ENCODE measurements at regions not wholly inside any gene's neighbourhood (a gene's known extent, or its start where the extent isn't known, plus 50 kb on each side); places are given as distances from the start of the nearest gene placed in this dataset.

DNA sequence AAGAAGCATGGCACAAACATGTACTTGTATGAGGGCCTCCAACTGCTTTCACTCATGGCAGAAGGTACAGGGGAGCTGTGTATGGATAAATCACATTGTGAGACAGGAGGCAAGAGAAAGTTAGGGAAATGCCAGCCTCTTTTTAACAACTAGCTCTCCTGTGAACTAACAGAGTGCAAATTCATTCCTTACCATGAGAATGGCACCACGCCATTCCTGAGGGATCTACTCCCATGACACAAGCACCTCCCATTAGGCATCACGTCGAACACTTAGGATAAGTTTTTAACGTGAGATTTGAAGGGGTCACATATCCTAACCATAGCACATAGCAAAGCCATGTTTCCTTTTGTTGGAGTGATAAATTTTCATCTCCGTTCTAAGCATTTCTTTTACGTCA lies 747.2 kb upstream of the CHD1 start:
- Histone ChIP-seq H3K27me3 (no peaks in the 10 kb centered on the region), H3K9me3 (no peaks in the 10 kb centered on the region), H3K4me1 (no peaks in the 10 kb centered on the region), H3K4me3 (no peak overlapping the region), H3K27ac (no peak overlapping the region), H3K36me3 (no peaks in the 10 kb centered on the region)
- no peak for ATAC-seq
- WGBS, 2 donors (ENCODE audit: low coverage in 1 of 2): 69 to 79% methylated on average over 6 of the region's 6 CpGs
- TF ChIP-seq, protein P1, sequence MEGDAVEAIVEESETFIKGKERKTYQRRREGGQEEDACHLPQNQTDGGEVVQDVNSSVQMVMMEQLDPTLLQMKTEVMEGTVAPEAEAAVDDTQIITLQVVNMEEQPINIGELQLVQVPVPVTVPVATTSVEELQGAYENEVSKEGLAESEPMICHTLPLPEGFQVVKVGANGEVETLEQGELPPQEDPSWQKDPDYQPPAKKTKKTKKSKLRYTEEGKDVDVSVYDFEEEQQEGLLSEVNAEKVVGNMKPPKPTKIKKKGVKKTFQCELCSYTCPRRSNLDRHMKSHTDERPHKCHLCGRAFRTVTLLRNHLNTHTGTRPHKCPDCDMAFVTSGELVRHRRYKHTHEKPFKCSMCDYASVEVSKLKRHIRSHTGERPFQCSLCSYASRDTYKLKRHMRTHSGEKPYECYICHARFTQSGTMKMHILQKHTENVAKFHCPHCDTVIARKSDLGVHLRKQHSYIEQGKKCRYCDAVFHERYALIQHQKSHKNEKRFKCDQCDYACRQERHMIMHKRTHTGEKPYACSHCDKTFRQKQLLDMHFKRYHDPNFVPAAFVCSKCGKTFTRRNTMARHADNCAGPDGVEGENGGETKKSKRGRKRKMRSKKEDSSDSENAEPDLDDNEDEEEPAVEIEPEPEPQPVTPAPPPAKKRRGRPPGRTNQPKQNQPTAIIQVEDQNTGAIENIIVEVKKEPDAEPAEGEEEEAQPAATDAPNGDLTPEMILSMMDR (IDR thresholded peaks at IDR 0.05): no peak
- TF ChIP-seq EP300 (IDR thresholded peaks at IDR 0.05): no peak
- no peak for TF ChIP-seq POLR2AphosphoS5 (IDR thresholded peaks at IDR 0.05)
- TF ChIP-seq POLR2A (IDR thresholded peaks at IDR 0.05): no peak

DNA sequence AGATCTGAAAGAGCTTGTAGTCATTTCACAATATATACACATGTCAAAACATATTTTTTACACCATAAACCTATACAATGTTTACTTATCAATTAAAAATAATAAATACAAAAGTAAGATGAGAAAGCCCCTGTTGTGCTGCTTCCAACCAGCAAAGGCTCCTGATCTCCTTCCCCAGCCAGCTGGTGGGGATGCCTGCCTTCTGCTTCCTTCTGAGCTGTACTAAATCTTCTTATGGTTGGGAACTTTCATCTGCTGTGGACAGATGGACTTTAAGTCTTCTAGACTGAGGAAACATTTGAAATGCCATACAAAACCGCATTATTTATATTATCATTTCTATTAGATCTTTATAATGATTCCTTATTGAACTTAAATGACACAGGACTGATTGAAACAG lies 745.3 kb upstream of the CHD1 start:
- Histone ChIP-seq H3K9me3 (no peaks in the 10 kb centered on the region), H3K36me3 (no peaks in the 10 kb centered on the region), H3K27me3 (no peaks in the 10 kb centered on the region), H3K4me3 (no peak overlapping the region), H3K27ac (no peak overlapping the region), H3K4me1 (no peaks in the 10 kb centered on the region)
- TF ChIP-seq POLR2AphosphoS5 (IDR thresholded peaks at IDR 0.05) (no peak), EP300 (IDR thresholded peaks at IDR 0.05) (no peak), POLR2A (IDR thresholded peaks at IDR 0.05) (no peak)
- TF ChIP-seq, protein P1 (IDR thresholded peaks at IDR 0.05): no peak
- WGBS, 2 donors (ENCODE audit: low coverage in 1 of 2): 73 to 94% methylated on average over 1 of the region's 1 CpG
- no peak for ATAC-seq

DNA sequence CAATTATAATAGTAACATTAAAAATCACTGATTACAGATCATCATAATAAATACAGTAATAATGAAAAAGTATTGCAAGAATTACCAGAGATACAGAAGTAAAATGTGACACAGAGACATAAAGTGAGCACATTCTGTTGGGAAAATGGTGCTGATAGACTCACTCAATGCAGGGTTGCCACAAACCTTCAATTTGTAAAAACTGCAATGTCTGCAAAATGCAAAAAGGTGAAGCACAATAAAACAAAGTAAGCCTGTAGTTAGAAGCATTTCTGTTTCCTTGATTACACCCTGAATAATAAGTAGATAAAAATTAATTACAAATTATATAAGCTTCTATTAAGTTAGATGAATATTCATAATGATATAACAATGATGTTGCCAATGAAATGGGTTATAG lies 736.2 kb upstream of the CHD1 start:
- no peaks in the 10 kb centered on the region for H3K9me3 ChIP-seq
- no peak for TF ChIP-seq EP300 (IDR thresholded peaks at IDR 0.05)
- no peak for TF ChIP-seq POLR2A (IDR thresholded peaks at IDR 0.05)
- TF ChIP-seq, protein P1 (IDR thresholded peaks at IDR 0.05): no peak
- no peak for TF ChIP-seq POLR2AphosphoS5 (IDR thresholded peaks at IDR 0.05)
- no peaks in the 10 kb centered on the region for H3K27me3 ChIP-seq
- H3K27ac ChIP-seq: no peak overlapping the region
- ATAC-seq: no peak
- H3K4me1 ChIP-seq: no peaks in the 10 kb centered on the region
- no peaks in the 10 kb centered on the region for H3K36me3 ChIP-seq
- H3K4me3 ChIP-seq: no peak overlapping the region

DNA sequence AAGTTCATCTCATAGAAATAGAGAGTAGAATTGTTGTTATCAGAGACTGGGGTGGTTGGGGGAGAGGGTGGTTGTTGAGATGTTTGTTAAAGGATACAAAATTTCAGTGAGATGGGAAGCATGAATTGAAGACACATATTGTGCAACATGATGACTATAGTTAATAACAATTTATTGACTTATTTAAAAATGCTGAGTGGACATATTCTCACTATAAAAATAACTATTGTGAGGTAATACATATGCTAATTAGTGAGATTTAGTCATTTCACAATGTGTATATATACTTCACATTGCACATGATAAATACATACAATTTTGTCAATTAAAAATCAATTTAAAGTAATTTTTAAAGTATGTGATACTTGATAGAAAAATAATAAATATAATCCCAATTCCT lies 722.5 kb upstream of the CHD1 start:
- no peak for ATAC-seq
- Histone ChIP-seq H3K27me3 (no peaks in the 10 kb centered on the region), H3K27ac (no peak overlapping the region), H3K4me3 (no peak overlapping the region), H3K9me3 (no peaks in the 10 kb centered on the region), H3K36me3 (no peaks in the 10 kb centered on the region), H3K4me1 (no peaks in the 10 kb centered on the region)
- TF ChIP-seq POLR2AphosphoS5 (IDR thresholded peaks at IDR 0.05) (no peak), EP300 (IDR thresholded peaks at IDR 0.05) (no peak), POLR2A (IDR thresholded peaks at IDR 0.05) (no peak)

DNA sequence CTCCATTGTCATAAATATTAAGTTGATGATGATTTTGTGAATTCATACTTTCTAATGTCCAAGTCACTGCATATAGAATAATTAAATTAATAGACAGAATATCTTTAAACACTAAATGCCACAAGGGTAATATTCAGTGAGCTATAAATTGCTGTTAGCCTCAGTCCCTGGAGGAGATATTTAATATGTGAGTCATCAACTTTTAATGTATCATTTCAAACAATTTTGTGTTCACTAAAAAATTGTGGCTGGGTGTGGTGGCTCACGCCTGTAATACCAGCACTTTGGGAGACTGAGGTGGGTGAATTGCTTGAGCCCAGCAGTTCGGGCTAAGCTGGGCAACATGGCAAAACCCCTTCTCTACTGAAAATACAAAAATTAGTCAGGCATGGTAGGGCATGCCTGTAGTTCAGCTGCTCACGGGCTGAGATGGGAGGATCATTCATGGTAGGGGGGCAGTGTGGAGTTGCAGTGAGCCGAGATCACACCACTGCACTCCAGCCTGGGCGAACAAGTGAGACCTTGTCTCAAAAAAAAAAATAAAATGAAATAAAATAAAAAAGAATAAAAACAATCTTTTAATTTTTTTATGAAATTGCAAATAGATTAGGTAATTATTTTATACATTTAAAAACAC lies 717.3 kb upstream of the CHD1 start:
- no peaks in the 10 kb centered on the region for H3K36me3 ChIP-seq
- 74% methylated on average over 5 of the region's 5 CpGs; no CpG with 5 or more reads in 1 of the 2 donors for WGBS, 2 donors (ENCODE audit: low coverage in 1 of 2)
- H3K9me3 ChIP-seq: no peaks in the 10 kb centered on the region
- no peak overlapping the region for H3K4me3 ChIP-seq
- no peak overlapping the region for H3K27ac ChIP-seq
- no peak for ATAC-seq
- TF ChIP-seq POLR2AphosphoS5 (IDR thresholded peaks at IDR 0.05): no peak
- TF ChIP-seq POLR2A (IDR thresholded peaks at IDR 0.05): no peak
- TF ChIP-seq EP300 (IDR thresholded peaks at IDR 0.05): no peak
- TF ChIP-seq, protein P1 (IDR thresholded peaks at IDR 0.05): no peak
- H3K4me1 ChIP-seq: no peaks in the 10 kb centered on the region
- H3K27me3 ChIP-seq: no peaks in the 10 kb centered on the region
